Thymus (tissue), 11 donors: ENCODE measurements at regions not wholly inside any gene's neighbourhood (a gene's known extent, or its start where the extent isn't known, plus 50 kb on each side); places are given as distances from the start of the nearest gene placed in this dataset.

Experiments used
- DNase-seq, 9 donors: peaks; one replicate each; pipeline ENCODE4 v3.0.0-alpha.2; 2013; ENCODE audit warnings: low spot score in 9 of 9, low read depth in 6 of 9, missing footprints in 1 of 9
- H3K27ac ChIP-seq, 2 donors: one replicate each; pipeline ENCODE4 v1.5.1; 2013; ENCODE audit warnings: control low read depth in 1 of 2, low read depth in 1 of 2, low read length in 1 of 2, mild to moderate bottlenecking in 1 of 2, moderate library complexity in 1 of 2
- H3K27me3 ChIP-seq, 2 donors: one replicate each; pipeline ENCODE4 v1.5.1; 2013; ENCODE audit warnings: low read length in 1 of 2; ENCODE audit not compliant: control insufficient read depth in 2 of 2, insufficient read depth in 1 of 2
- H3K36me3 ChIP-seq, 2 donors: one replicate each; pipeline ENCODE4 v1.5.1; 2013; ENCODE audit warnings: low read length in 1 of 2, mild to moderate bottlenecking in 1 of 2, moderate library complexity in 1 of 2; ENCODE audit not compliant: control insufficient read depth in 2 of 2, insufficient read depth in 2 of 2
- H3K4me1 ChIP-seq, 2 donors: one replicate each; pipeline ENCODE4 v1.5.1; 2013; ENCODE audit warnings: low read length in 2 of 2; ENCODE audit not compliant: control insufficient read depth in 2 of 2, insufficient read depth in 2 of 2
- H3K4me3 ChIP-seq, 2 donors: one replicate each; pipeline ENCODE4 v1.5.1; 2013; ENCODE audit warnings: low read length in 2 of 2, control low read depth in 1 of 2, mild to moderate bottlenecking in 1 of 2
- H3K9me3 ChIP-seq, 2 donors: one replicate each; pipeline ENCODE4 v1.5.1; 2013; ENCODE audit warnings: low read length in 1 of 2, mild to moderate bottlenecking in 1 of 2; ENCODE audit not compliant: control insufficient read depth in 2 of 2, insufficient read depth in 1 of 2
- WGBS: extraction: QIAGEN DNeasy Blood & Tissue Kit; methylation state at CpG from one replicate; pipeline ENCODE4 v1.1.7; 2013; 5-methylcytosine and 5-hydroxymethylcytosine counted together
- donor health status: healthy.

DNA sequence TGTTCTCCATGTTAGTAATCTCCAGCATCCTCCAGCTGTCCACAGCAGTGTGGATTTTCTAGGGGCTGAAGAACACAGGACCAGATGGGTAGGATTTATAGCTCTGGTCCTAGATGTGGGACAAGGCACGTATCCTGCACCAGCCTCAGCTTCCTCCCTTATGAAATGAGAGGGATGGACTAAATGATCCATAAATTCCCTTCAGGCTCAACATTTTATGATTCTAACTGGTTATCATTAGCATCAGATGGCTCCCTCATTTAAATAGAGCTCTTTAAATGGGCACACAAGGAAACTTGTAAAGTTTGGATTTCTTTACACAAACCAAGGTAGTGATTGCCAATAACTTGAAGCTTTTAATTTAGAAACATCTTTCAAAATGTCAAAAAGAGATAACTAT is 97.7 kb downstream of the ESM1 start:
- Histone ChIP-seq H3K9me3 (peaks cover 0 to 3% of the 10 kb centered on the region in 2 donors), H3K27me3 (peaks cover 27 to 48% of the 10 kb centered on the region in 2 donors), H3K4me3 (no peak overlapping the region), H3K4me1 (peaks cover 3 to 8% of the 10 kb centered on the region in 2 donors), H3K27ac (no peak overlapping the region), H3K36me3 (no peaks in the 10 kb centered on the region)
- WGBS, result 89% methylated on average over 1 of the region's 1 CpG
- DNase-seq, result no peak

DNA sequence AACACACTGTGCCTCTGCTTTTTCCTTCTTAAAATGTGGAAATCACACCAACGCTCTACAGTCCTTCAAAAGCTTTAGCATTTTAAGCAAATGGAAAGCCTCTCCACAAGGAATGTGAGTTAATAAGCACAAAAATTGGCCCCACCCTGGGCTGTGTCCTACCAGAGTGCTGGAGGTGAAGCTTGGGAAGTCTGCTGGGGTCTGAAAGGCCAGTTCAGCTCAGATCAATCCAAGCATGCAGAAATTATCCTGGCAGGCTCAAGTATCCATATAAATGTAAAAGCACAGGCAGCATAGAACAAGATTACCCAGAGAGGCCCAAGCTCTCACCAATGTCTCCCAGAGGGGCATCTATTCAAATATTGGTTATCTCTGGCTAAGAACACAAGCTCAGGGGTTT is 98.5 kb downstream of the ESM1 start:
- Histone ChIP-seq H3K4me3 (no peak overlapping the region), H3K27me3 (peaks cover 30 to 56% of the 10 kb centered on the region in 2 donors), H3K36me3 (no peaks in the 10 kb centered on the region), H3K9me3 (peaks cover 0 to 3% of the 10 kb centered on the region in 2 donors), H3K27ac (no peak overlapping the region), H3K4me1 (peaks cover 3 to 8% of the 10 kb centered on the region in 2 donors)
- DNase-seq, result no peak
- WGBS, result 95% methylated on average over 1 of the region's 1 CpG

DNA sequence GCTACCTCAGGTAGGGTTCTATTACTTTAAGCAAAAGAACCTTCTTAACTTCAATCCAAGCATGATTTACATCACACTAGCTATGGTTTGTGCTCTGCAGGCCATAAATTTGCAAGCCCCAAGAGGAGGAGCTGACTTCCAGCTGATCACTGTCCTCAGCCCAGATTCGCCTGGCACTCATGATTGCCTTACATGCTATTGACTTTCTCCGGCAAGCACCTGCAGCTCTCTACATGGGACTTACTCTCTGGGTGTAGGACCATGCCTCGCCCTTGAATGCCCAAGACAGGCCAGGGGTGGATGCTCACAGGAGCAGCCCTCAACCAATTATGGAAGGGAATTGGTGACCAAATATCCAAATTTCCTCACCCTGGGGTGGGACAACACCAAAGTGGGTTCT is 99.8 kb downstream of the ESM1 start:
- peaks cover 3 to 8% of the 10 kb centered on the region in 2 donors for H3K4me1 ChIP-seq
- WGBS, result 98% methylated on average over 3 of the region's 3 CpGs
- no peak overlapping the region for H3K4me3 ChIP-seq
- no peaks in the 10 kb centered on the region for H3K36me3 ChIP-seq
- no peak for DNase-seq
- H3K27ac ChIP-seq, result no peak overlapping the region
- H3K9me3 ChIP-seq, result peaks cover 0 to 3% of the 10 kb centered on the region in 2 donors
- peaks cover 31 to 66% of the 10 kb centered on the region in 2 donors for H3K27me3 ChIP-seq

DNA sequence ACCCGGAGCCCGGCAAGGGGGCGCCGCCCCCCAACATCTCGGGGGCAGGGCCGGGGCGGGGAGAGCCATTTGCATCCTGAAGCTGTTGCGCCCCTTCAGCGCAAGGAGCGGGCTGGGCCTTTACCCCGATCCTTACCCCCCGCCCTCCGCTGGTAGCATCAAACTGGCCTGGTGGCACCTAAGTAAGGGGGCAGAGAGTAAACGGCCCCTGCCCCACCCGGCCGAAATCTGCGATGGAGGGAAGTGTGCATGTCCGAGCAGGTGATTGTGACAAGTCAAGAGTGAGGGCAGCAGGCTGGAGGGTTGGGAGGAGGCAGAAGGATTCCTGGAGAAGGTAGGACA is 101.2 kb downstream of the ESM1 start:
- H3K36me3 ChIP-seq, result no peaks in the 10 kb centered on the region
- H3K27ac ChIP-seq, result no peak overlapping the region
- no peak for DNase-seq
- peaks cover 3 to 8% of the 10 kb centered on the region in 2 donors for H3K4me1 ChIP-seq
- peak overlapping the region in 1 of 2 donors; percentile 33 for H3K4me3 ChIP-seq
- 34% methylated on average over 18 of the region's 18 CpGs for WGBS
- peaks cover 0 to 3% of the 10 kb centered on the region in 2 donors for H3K9me3 ChIP-seq
- H3K27me3 ChIP-seq, result peaks cover 31 to 69% of the 10 kb centered on the region in 2 donors

DNA sequence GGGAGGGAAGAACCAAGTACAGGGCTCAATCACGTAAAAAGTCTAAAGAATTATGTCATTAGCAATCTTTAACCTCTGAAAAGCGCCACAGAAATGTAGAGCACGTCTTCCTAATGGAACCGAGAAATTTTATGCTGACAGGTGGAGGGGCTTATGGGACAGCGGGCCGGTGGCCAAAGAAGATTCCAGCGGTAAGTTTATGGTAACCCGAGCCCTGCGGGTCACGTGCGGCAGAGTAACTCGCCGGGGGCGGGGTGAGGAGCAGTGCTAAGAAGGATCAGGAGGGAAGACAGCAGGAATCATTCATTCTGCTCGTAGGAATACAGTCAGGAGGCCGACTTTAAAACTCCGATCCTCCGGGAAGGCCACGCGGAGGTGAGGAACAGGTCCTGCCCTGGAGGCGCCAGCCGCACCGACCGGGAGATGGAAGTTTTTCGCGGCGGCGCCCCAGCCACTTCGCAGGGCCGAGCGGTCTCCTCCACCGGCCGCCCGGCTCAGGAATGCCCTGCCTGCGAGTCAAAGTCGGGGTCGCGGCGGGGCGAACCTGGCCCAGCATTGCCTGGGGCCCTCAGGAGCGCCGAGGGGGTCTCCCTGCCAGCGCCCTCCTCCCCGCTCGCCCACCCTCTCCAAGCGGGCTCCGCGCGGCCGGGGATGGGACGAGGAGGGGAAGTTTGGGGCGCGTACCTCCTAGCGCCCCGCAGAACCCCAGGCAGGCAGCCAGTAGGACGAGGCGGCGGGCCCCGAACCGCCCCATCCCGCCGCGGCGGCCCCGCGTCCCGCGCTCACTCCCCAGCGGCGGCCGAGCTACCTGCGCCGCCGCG is 101.8 kb downstream of the ESM1 start:
- H3K27ac ChIP-seq, result no peak overlapping the region
- WGBS, result 4% methylated on average over 75 of the region's 75 CpGs
- no peak for DNase-seq
- H3K27me3 ChIP-seq, result peaks cover 31 to 69% of the 10 kb centered on the region in 2 donors
- H3K9me3 ChIP-seq, result peaks cover 0 to 3% of the 10 kb centered on the region in 2 donors
- H3K4me3 ChIP-seq, result peak overlapping the region; percentile 12 to 33
- H3K4me1 ChIP-seq, result peaks cover 3 to 8% of the 10 kb centered on the region in 2 donors
- H3K36me3 ChIP-seq, result no peaks in the 10 kb centered on the region

DNA sequence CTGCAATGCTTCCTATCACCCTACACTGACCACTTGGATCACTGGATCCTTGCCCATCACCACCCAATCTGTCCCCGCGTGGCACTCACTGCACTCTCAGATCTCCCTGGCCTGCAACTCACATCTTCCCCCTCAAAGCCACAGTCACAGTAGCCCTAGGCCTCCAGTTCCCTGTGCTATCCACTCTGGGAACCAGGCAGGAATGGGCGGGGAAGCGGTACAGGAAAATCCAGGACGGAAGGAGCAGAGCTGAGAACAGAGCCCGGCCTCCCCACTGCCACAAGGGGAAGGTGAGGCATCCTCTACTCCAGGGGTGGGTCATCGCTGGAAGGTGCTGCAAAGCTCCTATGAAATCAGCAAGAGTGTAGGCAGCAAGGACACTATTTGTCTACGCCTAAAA is 102.6 kb downstream of the ESM1 start:
- peaks cover 3 to 8% of the 10 kb centered on the region in 2 donors for H3K4me1 ChIP-seq
- H3K4me3 ChIP-seq, result no peak overlapping the region
- H3K27me3 ChIP-seq, result peaks cover 31 to 69% of the 10 kb centered on the region in 2 donors
- peaks cover 0 to 3% of the 10 kb centered on the region in 2 donors for H3K9me3 ChIP-seq
- WGBS, result 96% methylated on average over 8 of the region's 8 CpGs
- DNase-seq, result no peak
- H3K36me3 ChIP-seq, result no peaks in the 10 kb centered on the region
- H3K27ac ChIP-seq, result no peak overlapping the region

DNA sequence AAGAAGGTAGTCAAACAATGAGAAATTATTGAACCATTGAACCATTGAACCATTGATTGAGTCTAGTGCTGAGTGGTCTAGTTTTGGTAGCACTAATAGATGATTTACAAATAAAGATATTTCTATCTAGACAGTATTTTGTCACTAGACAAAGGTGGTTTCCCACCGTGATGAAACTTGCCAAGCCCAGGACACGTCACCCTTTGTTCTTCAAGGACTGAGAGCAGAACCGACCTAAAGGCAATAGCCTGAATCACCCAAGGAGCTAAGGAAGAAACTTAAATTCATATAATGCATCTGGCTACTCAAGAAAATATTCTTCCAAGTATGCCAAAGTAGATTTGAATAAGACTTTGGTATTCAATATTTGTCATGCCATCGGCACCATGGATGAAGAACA is 103.3 kb downstream of the ESM1 start:
- WGBS, result 90% methylated on average over 4 of the region's 4 CpGs
- H3K4me1 ChIP-seq, result peaks cover 3 to 8% of the 10 kb centered on the region in 2 donors
- H3K27me3 ChIP-seq, result peaks cover 31 to 66% of the 10 kb centered on the region in 2 donors
- H3K27ac ChIP-seq, result no peak overlapping the region
- no peaks in the 10 kb centered on the region for H3K36me3 ChIP-seq
- no peak overlapping the region for H3K4me3 ChIP-seq
- H3K9me3 ChIP-seq, result peaks cover 0 to 3% of the 10 kb centered on the region in 2 donors
- no peak for DNase-seq

DNA sequence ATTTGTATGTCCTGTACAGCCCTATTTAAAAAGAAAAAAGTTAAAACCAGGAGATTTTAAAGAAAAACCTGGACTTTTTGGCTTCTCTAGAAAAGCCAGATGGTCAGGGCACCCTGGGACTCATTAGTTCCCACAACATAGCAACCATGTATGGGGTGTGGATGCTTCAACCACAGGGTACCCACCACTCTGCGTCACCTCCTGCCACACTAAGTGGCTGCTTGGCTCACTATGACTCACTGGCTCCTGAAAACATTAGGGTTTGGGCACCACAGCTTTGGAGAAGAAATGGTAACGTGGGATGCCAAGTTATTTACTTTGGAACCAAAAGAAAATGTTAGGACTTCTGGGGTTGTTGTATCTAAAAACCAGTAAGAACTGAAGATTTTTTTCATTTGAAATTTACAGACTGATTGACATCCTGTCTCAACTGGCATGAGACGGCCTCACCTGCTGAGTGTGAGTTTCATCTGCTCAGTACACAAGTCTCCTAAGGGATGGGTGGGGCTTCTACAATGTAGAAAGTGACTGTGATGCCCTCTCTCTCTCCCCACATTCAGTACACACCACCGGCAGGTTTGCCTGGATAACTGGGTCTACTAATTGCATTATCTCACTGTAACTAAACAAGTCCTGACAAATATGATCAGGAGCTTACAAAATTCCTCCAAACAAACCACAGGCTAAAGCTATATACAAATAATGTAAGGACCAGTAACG is 103.9 kb downstream of the ESM1 start:
- 87% methylated on average over 5 of the region's 5 CpGs for WGBS

DNA sequence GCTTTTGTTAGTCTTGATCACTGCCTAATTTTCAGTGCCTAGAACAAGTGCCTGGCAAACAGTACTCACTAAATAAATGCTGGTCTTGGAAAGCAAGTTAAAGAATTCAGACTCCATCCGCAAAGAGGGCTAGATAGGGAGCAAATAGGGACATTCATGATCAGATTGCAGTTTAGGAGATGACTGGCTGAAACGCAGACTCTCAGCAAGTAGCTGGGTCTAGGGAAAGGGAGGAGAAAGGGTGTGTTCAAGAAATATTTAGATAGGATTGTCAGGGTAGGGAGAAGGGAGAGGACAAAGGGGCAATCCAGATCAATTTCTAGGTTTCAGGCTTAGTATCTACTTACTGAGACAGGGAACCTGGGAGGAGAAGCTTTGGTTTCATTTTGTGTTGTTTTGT is 108.4 kb downstream of the ESM1 start:
- Histone ChIP-seq H3K36me3 (no peaks in the 10 kb centered on the region), H3K27me3 (peaks cover 2 to 16% of the 10 kb centered on the region in 2 donors), H3K4me3 (no peak overlapping the region), H3K4me1 (no peaks in the 10 kb centered on the region), H3K27ac (no peak overlapping the region), H3K9me3 (no peaks in the 10 kb centered on the region)
- DNase-seq, result no peak
- WGBS, result 98% methylated on average over 2 of the region's 2 CpGs

More for the DNA sequence above, 103.9 kb downstream of the ESM1 start:
- no peak for DNase-seq
- Histone ChIP-seq H3K36me3 (no peaks in the 10 kb centered on the region), H3K27me3 (peaks cover 31 to 61% of the 10 kb centered on the region in 2 donors), H3K27ac (no peak overlapping the region), H3K4me1 (peaks cover 3 to 8% of the 10 kb centered on the region in 2 donors), H3K4me3 (no peak overlapping the region), H3K9me3 (peaks cover 0 to 3% of the 10 kb centered on the region in 2 donors)
